ENCODE measurements at regions not wholly inside any gene's neighbourhood (a gene's known extent, or its start where the extent isn't known, plus 50 kb on each side); places are given as distances from the start of the nearest gene placed in this dataset.

DNA sequence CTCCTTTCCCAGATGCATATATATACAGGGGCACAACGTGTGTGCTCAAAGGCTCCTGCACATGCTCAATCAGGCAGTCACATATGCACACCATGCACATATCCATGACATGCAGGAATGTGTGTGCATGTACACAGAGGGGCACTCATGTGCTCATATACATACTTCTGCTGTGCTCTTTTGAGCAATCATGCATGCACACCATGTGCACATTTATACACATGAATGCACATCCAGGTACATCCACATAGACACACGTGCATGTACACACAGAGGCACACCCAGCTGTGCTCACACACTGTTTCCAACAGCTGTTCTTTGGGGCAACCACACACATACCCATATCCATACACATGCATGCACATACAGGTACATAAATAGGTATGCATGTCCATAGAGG, 165.3 kb downstream of the SALL1 start:
- TF ChIP-seq POLR2A (IDR thresholded peaks at IDR 0.05; ENCODE audit: low read depth, low read length) (no peak), POLR2AphosphoS5 (IDR thresholded peaks at IDR 0.05; ENCODE audit: low read depth, low read length) (no peak), SPI1 (IDR thresholded peaks at IDR 0.05; ENCODE audit: low read depth, low read length) (no peak), TAF1 (IDR thresholded peaks at IDR 0.05; ENCODE audit: low read depth, low read length) (no peak)
